A549 (cell line): ENCODE measurements at regions not wholly inside any gene's neighbourhood (a gene's known extent, or its start where the extent isn't known, plus 50 kb on each side); places are given as distances from the start of the nearest gene placed in this dataset.
"Not testable (repeated sequence)": the region's sequence is repeated elsewhere in the genome, so short reads cannot be mapped to it uniquely, and the experiment has no call there.

Experiments used
- ATAC-seq, 2 experiments: fragments of 200-7000 bp in 1 of 2; fragments of >200 bp in 1 of 2; cut with Nextera tagmentation in 1 of 2; cut with Tn5 transposase in 1 of 2; 3 replicates each; pipeline versions ENCODE4 v1.8.0 to v1.9.1; 2018 to 2020; ENCODE audit warnings: mild to moderate bottlenecking in 1 of 2, moderate library complexity in 1 of 2
- CTCF ChIA-PET: fragments of 300-600 bp; sonication (Branson Sonifier 250); formaldehyde crosslinking; extraction: SDS; loops from one replicate; lab custom pipeline; 2021; ENCODE audit warnings: antibody characterized with exemption, inconsistent platforms; lab: Yijun Ruan, JAX
- POLR2A ChIA-PET: fragments of 350-600 bp; formaldehyde crosslinking; extraction: SDS; loops from one replicate; lab custom pipeline; 2021; ENCODE audit warnings: antibody characterized with exemption, inconsistent platforms; lab: Yijun Ruan, JAX
- DNase-seq, 2 experiments: peaks; one replicate each; pipeline versions ENCODE4 v3.0.0 to v3.0.0-alpha.2; 2011 to 2016; ENCODE audit warnings: low read depth in 1 of 2, low spot score in 1 of 2
- FAIRE-seq: peaks from 2 replicates; lab custom pipeline; 2011; peaks lifted over from hg19 to GRCh38; lab: Jason Lieb, UNC
- H3K27ac ChIP-seq, 2 experiments: fragments of >200 bp; sonication (Bioruptor Twin); formaldehyde crosslinking; 3 replicates each; pipeline ENCODE4 v1.5.1; 2016 to 2017
- H3K4me1 ChIP-seq: fragments of >200 bp; sonication (Bioruptor Twin); formaldehyde crosslinking; 3 replicates; pipeline ENCODE4 v1.6.1; 2016
- H3K4me2 ChIP-seq: fragments of >200 bp; sonication (Bioruptor Twin); formaldehyde crosslinking; 3 replicates; pipeline ENCODE4 v1.6.1; 2016
- H3K4me3 ChIP-seq: fragments of >200 bp; sonication (Bioruptor Twin); formaldehyde crosslinking; 3 replicates; pipeline ENCODE4 v1.5.1; 2016
- H3K9me3 ChIP-seq: fragments of >200 bp; sonication (Bioruptor Twin); formaldehyde crosslinking; 3 replicates; pipeline ENCODE4 v1.6.1; 2016
- CHD4 ChIP-seq: fragments of 200-600 bp; sonication (generic); IDR thresholded peaks from 2 replicates; pipeline ENCODE4 v1.6.1; 2016; ENCODE audit warnings: antibody characterized with exemption, mild to moderate bottlenecking, borderline replicate concordance
- EHMT2 ChIP-seq: fragments of 200-600 bp; sonication (generic); IDR thresholded peaks from 2 replicates; pipeline ENCODE4 v1.6.1; 2016; ENCODE audit warnings: antibody characterized with exemption, low read depth, mild to moderate bottlenecking, moderate library complexity
- EP300 ChIP-seq, 2 experiments: fragments of >200 bp; sonication (Bioruptor Twin); formaldehyde crosslinking; IDR thresholded peaks; 2 replicates in 1 of 2; 3 replicates in 1 of 2; pipeline ENCODE4 v1.6.1; 2016 to 2017
- ESRRA ChIP-seq: fragments of 150-350 bp; IDR thresholded peaks from 2 replicates; pipeline ENCODE4 v1.6.1; 2014; ENCODE audit warnings: mild to moderate bottlenecking, low read length, borderline replicate concordance
- FOSB ChIP-seq: fragments of 250-450 bp; sonication (Bioruptor Pico); IDR thresholded peaks from 2 replicates; pipeline ENCODE4 v1.5.0; 2020; ENCODE audit warnings: mild to moderate bottlenecking, moderate library complexity
- FOSL2 ChIP-seq, 2 experiments: fragments of 450-650 bp in 1 of 2; fragments of >200 bp in 1 of 2; sonication (Bioruptor Twin) in 1 of 2; formaldehyde crosslinking; IDR thresholded peaks; 2 replicates each; pipeline versions ENCODE4 v1.5.0 to v1.6.1; 2016 to 2020; ENCODE audit warnings: mild to moderate bottlenecking in 1 of 2, moderate library complexity in 1 of 2
- GATA3 ChIP-seq: IDR thresholded peaks from 2 replicates; pipeline ENCODE4 v1.6.1; 2012; ENCODE audit warnings: borderline replicate concordance
- HEYL ChIP-seq: fragments of 250-450 bp; sonication (Bioruptor Pico); IDR thresholded peaks from 2 replicates; pipeline ENCODE4 v1.8.0; 2021; ENCODE audit warnings: mild to moderate bottlenecking, moderate library complexity
- KDM1A ChIP-seq: fragments of 200-600 bp; sonication (generic); IDR thresholded peaks from 2 replicates; pipeline ENCODE4 v1.6.1; 2016; ENCODE audit warnings: low read depth, mild to moderate bottlenecking
- KDM5A ChIP-seq: fragments of 200-600 bp; sonication (generic); IDR thresholded peaks from 2 replicates; pipeline ENCODE4 v1.6.1; 2016; ENCODE audit warnings: antibody characterized with exemption, mild to moderate bottlenecking
- MAZ ChIP-seq: fragments of 150-350 bp; IDR thresholded peaks from 2 replicates; pipeline ENCODE4 v1.6.1; 2014; ENCODE audit warnings: antibody characterized with exemption, low read depth, low read length, borderline replicate concordance
- NFE2L2 ChIP-seq: fragments of 150-350 bp; conservative IDR thresholded peaks from 2 replicates; pipeline ENCODE4 v1.6.1; 2014; ENCODE audit warnings: low read length
- NPAS2 ChIP-seq: fragments of 250-450 bp; sonication (Bioruptor Pico); IDR thresholded peaks from 2 replicates; pipeline ENCODE4 v1.8.0; 2022; ENCODE audit warnings: mild to moderate bottlenecking, moderate library complexity, borderline replicate concordance
- RARB ChIP-seq: fragments of 250-450 bp; sonication (Bioruptor Pico); IDR thresholded peaks from 2 replicates; pipeline ENCODE4 v1.8.0; 2021; ENCODE audit warnings: mild to moderate bottlenecking, moderate library complexity
- RCOR1 ChIP-seq: fragments of 150-350 bp; IDR thresholded peaks from 2 replicates; pipeline ENCODE4 v1.6.1; 2014; ENCODE audit warnings: antibody characterized with exemption, low read length, low read depth
- RNF2 ChIP-seq: fragments of 200-600 bp; sonication (generic); IDR thresholded peaks from 2 replicates; pipeline ENCODE4 v1.6.1; 2016; ENCODE audit warnings: low read depth, mild to moderate bottlenecking, antibody characterized with exemption, moderate library complexity, borderline replicate concordance
- SMC3 ChIP-seq: fragments of >200 bp; sonication (Bioruptor Twin); formaldehyde crosslinking; IDR thresholded peaks from 3 replicates; pipeline ENCODE4 v1.6.1; 2018; ENCODE audit warnings: inconsistent platforms
- TFCP2L1 ChIP-seq: fragments of 250-450 bp; sonication (Bioruptor Pico); IDR thresholded peaks from 2 replicates; pipeline ENCODE4 v1.5.0; 2021; ENCODE audit warnings: mild to moderate bottlenecking
- TP53 ChIP-seq: fragments of 250-450 bp; sonication (Bioruptor Pico); IDR thresholded peaks from 2 replicates; pipeline ENCODE4 v1.5.0; 2021; ENCODE audit warnings: mild to moderate bottlenecking, moderate library complexity
- ZC3H11A ChIP-seq: fragments of 450-650 bp; IDR thresholded peaks from 2 replicates; pipeline ENCODE4 v1.6.1; 2014; ENCODE audit warnings: antibody characterized with exemption, mild to moderate bottlenecking
- ZFP36 ChIP-seq: fragments of 450-650 bp; IDR thresholded peaks from 2 replicates; pipeline ENCODE4 v1.6.1; 2014; ENCODE audit warnings: borderline replicate concordance; ENCODE audit not compliant: partially characterized antibody
- ZNF302 ChIP-seq: fragments of 250-450 bp; sonication (Bioruptor Pico); IDR thresholded peaks from 2 replicates; pipeline ENCODE4 v1.9.0; 2021; ENCODE audit warnings: inconsistent platforms, mild to moderate bottlenecking, moderate library complexity
- WGBS: methylation state at CpG from one replicate; pipeline ENCODE4 v1.1.6; 2017; ENCODE audit errors: missing lambda C conversion rate; 5-methylcytosine and 5-hydroxymethylcytosine counted together
- TF ChIP-seq, protein P1 (sequence below): fragments of >200 bp; sonication (Bioruptor Twin); formaldehyde crosslinking; IDR thresholded peaks from 3 replicates; pipeline ENCODE4 v1.5.1; 2016
- TF ChIP-seq, protein P2 (sequence below): fragments of 450-650 bp; IDR thresholded peaks from 2 replicates; pipeline ENCODE4 v1.6.1; 2014; ENCODE audit warnings: antibody characterized with exemption
- TF ChIP-seq, protein P3 (sequence below): IDR thresholded peaks from 2 replicates; pipeline ENCODE4 v1.6.1; 2012
- TF ChIP-seq, protein P4 (sequence below): fragments of 250-450 bp; sonication (Bioruptor Pico); IDR thresholded peaks from 2 replicates; pipeline ENCODE4 v1.5.0; 2021; ENCODE audit warnings: mild to moderate bottlenecking, moderate library complexity, borderline replicate concordance

DNA sequence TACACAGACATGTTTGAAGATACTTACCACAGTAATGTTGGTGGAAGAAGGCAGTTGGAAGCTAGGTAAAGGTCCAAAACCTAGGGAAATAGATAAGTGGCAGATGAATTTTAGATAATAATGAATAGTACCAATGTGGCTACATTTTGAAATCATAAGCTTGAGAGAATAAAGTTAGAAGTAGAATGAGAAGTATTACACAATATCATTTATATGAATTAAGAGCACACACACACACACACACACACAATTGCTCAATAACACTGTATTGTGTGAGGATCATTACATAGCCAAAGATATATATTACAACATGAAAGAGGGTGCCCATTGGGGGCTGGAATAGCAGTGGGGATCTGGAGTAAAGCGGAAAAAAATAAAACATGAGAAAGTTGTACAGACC is 149.0 kb upstream of the EYA4 start:
- H3K4me1 ChIP-seq: no peaks in the 10 kb centered on the region
- no peak for FAIRE-seq
- no peak overlapping the region for H3K27ac ChIP-seq
- no peak overlapping the region for H3K4me3 ChIP-seq
- ChIA-PET POLR2A (no interaction called here), CTCF (no interaction called here)
- 93% methylated on average over 1 of the region's 1 CpG for WGBS
- no peak for TF ChIP-seq RCOR1
- TF ChIP-seq RARB (CRISPR knock-in tag): no peak
- TF ChIP-seq KDM5A: no peak
- no peak for TF ChIP-seq ZFP36
- no peak for TF ChIP-seq NPAS2 (CRISPR knock-in tag)
- TF ChIP-seq ZC3H11A: no peak
- no peak for TF ChIP-seq TFCP2L1 (CRISPR knock-in tag)
- TF ChIP-seq NFE2L2: no peak
- no peak for TF ChIP-seq GATA3
- TF ChIP-seq HEYL (CRISPR knock-in tag): no peak
- no peak for TF ChIP-seq FOSL2 (IDR thresholded peaks at IDR 0.05)
- no peak for TF ChIP-seq FOSL2 (CRISPR knock-in tag; IDR thresholded peaks at IDR 0.05)
- TF ChIP-seq, protein P1, sequence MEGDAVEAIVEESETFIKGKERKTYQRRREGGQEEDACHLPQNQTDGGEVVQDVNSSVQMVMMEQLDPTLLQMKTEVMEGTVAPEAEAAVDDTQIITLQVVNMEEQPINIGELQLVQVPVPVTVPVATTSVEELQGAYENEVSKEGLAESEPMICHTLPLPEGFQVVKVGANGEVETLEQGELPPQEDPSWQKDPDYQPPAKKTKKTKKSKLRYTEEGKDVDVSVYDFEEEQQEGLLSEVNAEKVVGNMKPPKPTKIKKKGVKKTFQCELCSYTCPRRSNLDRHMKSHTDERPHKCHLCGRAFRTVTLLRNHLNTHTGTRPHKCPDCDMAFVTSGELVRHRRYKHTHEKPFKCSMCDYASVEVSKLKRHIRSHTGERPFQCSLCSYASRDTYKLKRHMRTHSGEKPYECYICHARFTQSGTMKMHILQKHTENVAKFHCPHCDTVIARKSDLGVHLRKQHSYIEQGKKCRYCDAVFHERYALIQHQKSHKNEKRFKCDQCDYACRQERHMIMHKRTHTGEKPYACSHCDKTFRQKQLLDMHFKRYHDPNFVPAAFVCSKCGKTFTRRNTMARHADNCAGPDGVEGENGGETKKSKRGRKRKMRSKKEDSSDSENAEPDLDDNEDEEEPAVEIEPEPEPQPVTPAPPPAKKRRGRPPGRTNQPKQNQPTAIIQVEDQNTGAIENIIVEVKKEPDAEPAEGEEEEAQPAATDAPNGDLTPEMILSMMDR: no peak
- TF ChIP-seq TP53: no peak
- no peak for TF ChIP-seq CHD4
- no peak for TF ChIP-seq MAZ
- TF ChIP-seq, protein P2, sequence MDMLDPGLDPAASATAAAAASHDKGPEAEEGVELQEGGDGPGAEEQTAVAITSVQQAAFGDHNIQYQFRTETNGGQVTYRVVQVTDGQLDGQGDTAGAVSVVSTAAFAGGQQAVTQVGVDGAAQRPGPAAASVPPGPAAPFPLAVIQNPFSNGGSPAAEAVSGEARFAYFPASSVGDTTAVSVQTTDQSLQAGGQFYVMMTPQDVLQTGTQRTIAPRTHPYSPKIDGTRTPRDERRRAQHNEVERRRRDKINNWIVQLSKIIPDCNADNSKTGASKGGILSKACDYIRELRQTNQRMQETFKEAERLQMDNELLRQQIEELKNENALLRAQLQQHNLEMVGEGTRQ: no peak
- TF ChIP-seq FOSB (CRISPR knock-in tag): no peak
- no peak for DNase-seq
- no peak for ATAC-seq
- H3K9me3 ChIP-seq: no peaks in the 10 kb centered on the region
- no peak overlapping the region for H3K4me2 ChIP-seq

GRCh38 chr6:133092771-133093170 is 148.4 kb upstream of the EYA4 start:
- FAIRE-seq: no peak
- Histone ChIP-seq H3K27ac (no peak overlapping the region), H3K9me3 (no peaks in the 10 kb centered on the region), H3K4me1 (no peaks in the 10 kb centered on the region), H3K4me3 (no peak overlapping the region), H3K4me2 (no peak overlapping the region)
- ATAC-seq: no peak
- CTCF ChIA-PET: no interaction called here
- WGBS: 82% methylated on average over 5 of the region's 5 CpGs
- no peak for DNase-seq
- TF ChIP-seq ZC3H11A: no peak
- TF ChIP-seq, protein P3, sequence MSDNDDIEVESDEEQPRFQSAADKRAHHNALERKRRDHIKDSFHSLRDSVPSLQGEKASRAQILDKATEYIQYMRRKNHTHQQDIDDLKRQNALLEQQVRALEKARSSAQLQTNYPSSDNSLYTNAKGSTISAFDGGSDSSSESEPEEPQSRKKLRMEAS: no peak
- POLR2A ChIA-PET: no interaction called here

GRCh38 chr6:133093211-133093610 is 147.9 kb upstream of the EYA4 start:
- ATAC-seq, H3K27ac ChIP-seq, H3K4me3 ChIP-seq, H3K4me1 ChIP-seq, POLR2A ChIA-PET, FAIRE-seq, H3K4me2 ChIP-seq, DNase-seq, CTCF ChIA-PET, H3K9me3 ChIP-seq: not testable (repeated sequence)
- 38% methylated on average over 1 of the region's 3 CpGs for WGBS

DNA sequence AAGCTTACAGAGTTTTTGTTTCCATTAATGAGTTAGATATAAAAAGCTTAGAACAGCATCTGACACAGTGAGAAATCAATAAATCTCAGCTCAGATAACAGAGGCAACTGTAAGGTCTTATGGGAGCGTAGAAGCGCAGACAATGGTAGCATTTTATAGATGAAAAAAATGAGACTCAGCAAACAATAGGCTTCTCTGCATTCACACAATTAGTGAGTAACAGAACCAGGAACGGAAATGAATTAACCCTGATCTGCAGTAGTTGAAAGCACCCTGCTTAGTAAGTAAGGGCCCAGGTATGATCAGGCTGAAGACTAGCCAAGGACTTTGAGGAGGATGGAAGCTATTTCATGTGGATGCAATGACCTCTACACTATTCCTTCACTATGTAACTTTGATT is 147.2 kb upstream of the EYA4 start:
- Histone ChIP-seq H3K4me3 (no peak overlapping the region), H3K4me2 (no peak overlapping the region), H3K4me1 (peaks cover 3% of the 10 kb centered on the region; the same call in 1 of the 3 replicates), H3K27ac (no peak overlapping the region), H3K9me3 (no peaks in the 10 kb centered on the region)
- DNase-seq (no peak), FAIRE-seq (no peak), ATAC-seq (no peak)
- ChIA-PET CTCF (interaction anchor here (1.5 kb wide), 1 partner anchor 131 kb away, joined by 3 read pairs; no protein-coding TSS in a partner anchor), POLR2A (no interaction called here)
- 86% methylated on average over 3 of the region's 3 CpGs for WGBS
- TF ChIP-seq, protein P4, sequence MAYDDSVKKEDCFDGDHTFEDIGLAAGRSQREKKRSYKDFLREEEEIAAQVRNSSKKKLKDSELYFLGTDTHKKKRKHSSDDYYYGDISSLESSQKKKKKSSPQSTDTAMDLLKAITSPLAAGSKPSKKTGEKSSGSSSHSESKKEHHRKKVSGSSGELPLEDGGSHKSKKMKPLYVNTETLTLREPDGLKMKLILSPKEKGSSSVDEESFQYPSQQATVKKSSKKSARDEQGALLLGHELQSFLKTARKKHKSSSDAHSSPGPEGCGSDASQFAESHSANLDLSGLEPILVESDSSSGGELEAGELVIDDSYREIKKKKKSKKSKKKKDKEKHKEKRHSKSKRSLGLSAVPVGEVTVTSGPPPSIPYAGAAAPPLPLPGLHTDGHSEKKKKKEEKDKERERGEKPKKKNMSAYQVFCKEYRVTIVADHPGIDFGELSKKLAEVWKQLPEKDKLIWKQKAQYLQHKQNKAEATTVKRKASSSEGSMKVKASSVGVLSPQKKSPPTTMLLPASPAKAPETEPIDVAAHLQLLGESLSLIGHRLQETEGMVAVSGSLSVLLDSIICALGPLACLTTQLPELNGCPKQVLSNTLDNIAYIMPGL: no peak
- TF ChIP-seq ESRRA: no peak
- no peak for TF ChIP-seq SMC3
- no peak for TF ChIP-seq RNF2
- no peak for TF ChIP-seq TFCP2L1 (CRISPR knock-in tag)
- TF ChIP-seq EHMT2: no peak
- no peak for TF ChIP-seq RCOR1
- no peak for TF ChIP-seq NFE2L2
- no peak for TF ChIP-seq EP300 (IDR thresholded peaks at IDR 0.05)
- TF ChIP-seq, protein P2: no peak
- no peak for TF ChIP-seq ZNF302 (CRISPR knock-in tag)
- no peak for TF ChIP-seq KDM1A
- no peak for TF ChIP-seq ZC3H11A
